ENCODE measurements at regions not wholly inside any gene's neighbourhood (a gene's known extent, or its start where the extent isn't known, plus 50 kb on each side); places are given as distances from the start of the nearest gene placed in this dataset.
"Not testable (repeated sequence)": the region's sequence is repeated elsewhere in the genome, so short reads cannot be mapped to it uniquely, and the experiment has no call there.

- DNase-seq, result no peak
Measured at GRCh38 chr13:88739195-88739594, 1068.0 kb downstream of the SLITRK5 start.

GRCh38 chr13:88744289-88744688 is 1073.1 kb downstream of the SLITRK5 start:
- DNase-seq, result no peak

GRCh38 chr13:88745011-88745410 is 1073.8 kb downstream of the SLITRK5 start:
- DNase-seq, result no peak

- DNase-seq, result no peak
Measured at GRCh38 chr13:88752041-88752440, 1080.9 kb downstream of the SLITRK5 start.

- no peak for DNase-seq
Measured at GRCh38 chr13:88754141-88754540, 1083.0 kb downstream of the SLITRK5 start.

- no peak for DNase-seq
Measured at GRCh38 chr13:88761145-88761544, 1090.0 kb downstream of the SLITRK5 start.

GRCh38 chr13:88764103-88764502 is 1092.9 kb downstream of the SLITRK5 start:
- DNase-seq, result no peak

GRCh38 chr13:88800505-88800904 is 1129.3 kb downstream of the SLITRK5 start:
- no peak for DNase-seq

- DNase-seq, result no peak
Measured at GRCh38 chr13:88801361-88801760, 1130.2 kb downstream of the SLITRK5 start.

GRCh38 chr13:88802886-88803285 is 1131.7 kb downstream of the SLITRK5 start:
- no peak for DNase-seq

- no peak for DNase-seq
Measured at GRCh38 chr13:88806438-88806837, 1135.3 kb downstream of the SLITRK5 start.

- no peak for DNase-seq
Measured at GRCh38 chr13:88817560-88817959, 1146.4 kb downstream of the SLITRK5 start.

- DNase-seq, result no peak
Measured at GRCh38 chr13:88823114-88823513, 1151.9 kb downstream of the SLITRK5 start.

GRCh38 chr13:88824218-88824617 is 1153.0 kb downstream of the SLITRK5 start:
- no peak for DNase-seq

GRCh38 chr13:88840085-88840484 is 1168.9 kb downstream of the SLITRK5 start:
- no peak for DNase-seq

GRCh38 chr13:88852293-88852692 is 1181.1 kb downstream of the SLITRK5 start:
- not testable (repeated sequence) for DNase-seq

- no peak for DNase-seq
Measured at GRCh38 chr13:88857256-88857655, 1186.1 kb downstream of the SLITRK5 start.

- no peak for DNase-seq
Measured at GRCh38 chr13:88862095-88862620, 1191.0 kb downstream of the SLITRK5 start.

GRCh38 chr13:88863116-88863515 is 1191.9 kb downstream of the SLITRK5 start:
- no peak for DNase-seq

GRCh38 chr13:88866195-88866594 is 1195.0 kb downstream of the SLITRK5 start:
- no peak for DNase-seq

- no peak for DNase-seq
Measured at GRCh38 chr13:88883741-88884140, 1212.6 kb downstream of the SLITRK5 start.

- DNase-seq, result no peak
Measured at GRCh38 chr13:88887045-88887662, 1216.0 kb downstream of the SLITRK5 start.

GRCh38 chr13:88895261-88895941 is 1224.2 kb downstream of the SLITRK5 start:
- DNase-seq, result no peak

- DNase-seq, result no peak
Measured at GRCh38 chr13:88896466-88896865, 1225.3 kb downstream of the SLITRK5 start.

Measured in CD4-positive, alpha-beta T cell treated with Interleukin-10 for 1 hour (primary cell).